Mammary epithelial cell (primary cell): ENCODE measurements at regions not wholly inside any gene's neighbourhood (a gene's known extent, or its start where the extent isn't known, plus 50 kb on each side); places are given as distances from the start of the nearest gene placed in this dataset.

Experiments used
- EZH2 ChIP-seq: IDR thresholded peaks from 2 replicates; pipeline ENCODE4 v1.6.1; 2012; ENCODE audit warnings: low read length, inconsistent platforms, borderline replicate concordance
- TF ChIP-seq, protein P1 (sequence below), 2 donors: IDR thresholded peaks in 1 of 2; conservative IDR thresholded peaks in 1 of 2; 2 replicates each; pipeline ENCODE4 v1.5.1; 2011 to 2012; ENCODE audit warnings: inconsistent platforms in 2 of 2, low read length in 2 of 2, mild to moderate bottlenecking in 2 of 2, control low read depth in 1 of 2, low read depth in 1 of 2; ENCODE audit not compliant: insufficient read depth in 1 of 2; ENCODE audit errors: extremely low read depth in 1 of 2

DNA sequence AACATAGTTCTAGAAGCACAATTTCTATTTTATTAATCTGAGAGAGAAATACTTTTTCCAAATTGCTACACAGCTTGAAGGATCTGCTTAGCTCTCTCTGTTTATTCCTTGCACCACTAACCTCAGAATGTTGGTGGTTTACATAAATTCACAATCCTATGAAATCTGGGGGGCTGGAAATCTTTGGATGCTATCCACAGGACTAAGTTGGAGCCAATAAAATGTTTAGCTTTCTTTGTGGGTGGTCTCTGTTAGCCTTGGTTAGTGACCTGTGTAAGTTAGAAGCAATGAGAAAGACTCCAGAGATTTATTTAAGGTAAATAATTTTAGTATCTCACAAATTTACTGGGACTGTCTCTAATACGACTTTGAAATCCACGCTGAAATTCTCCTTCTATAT is 418.1 kb downstream of the ADGRL2 start:
- TF ChIP-seq, protein P1, sequence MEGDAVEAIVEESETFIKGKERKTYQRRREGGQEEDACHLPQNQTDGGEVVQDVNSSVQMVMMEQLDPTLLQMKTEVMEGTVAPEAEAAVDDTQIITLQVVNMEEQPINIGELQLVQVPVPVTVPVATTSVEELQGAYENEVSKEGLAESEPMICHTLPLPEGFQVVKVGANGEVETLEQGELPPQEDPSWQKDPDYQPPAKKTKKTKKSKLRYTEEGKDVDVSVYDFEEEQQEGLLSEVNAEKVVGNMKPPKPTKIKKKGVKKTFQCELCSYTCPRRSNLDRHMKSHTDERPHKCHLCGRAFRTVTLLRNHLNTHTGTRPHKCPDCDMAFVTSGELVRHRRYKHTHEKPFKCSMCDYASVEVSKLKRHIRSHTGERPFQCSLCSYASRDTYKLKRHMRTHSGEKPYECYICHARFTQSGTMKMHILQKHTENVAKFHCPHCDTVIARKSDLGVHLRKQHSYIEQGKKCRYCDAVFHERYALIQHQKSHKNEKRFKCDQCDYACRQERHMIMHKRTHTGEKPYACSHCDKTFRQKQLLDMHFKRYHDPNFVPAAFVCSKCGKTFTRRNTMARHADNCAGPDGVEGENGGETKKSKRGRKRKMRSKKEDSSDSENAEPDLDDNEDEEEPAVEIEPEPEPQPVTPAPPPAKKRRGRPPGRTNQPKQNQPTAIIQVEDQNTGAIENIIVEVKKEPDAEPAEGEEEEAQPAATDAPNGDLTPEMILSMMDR (conservative IDR thresholded peaks at IDR 0.05 in 1 of 2, IDR thresholded peaks at IDR 0.05 in 1 of 2; ENCODE audit: extremely low read depth in 1 of 2, insufficient read depth in 1 of 2, low read depth in 1 of 2, low read length in 2 of 2): no peak
- TF ChIP-seq EZH2: no peak
